Neuronal stem cell (in vitro differentiated cells): ENCODE measurements at regions not wholly inside any gene's neighbourhood (a gene's known extent, or its start where the extent isn't known, plus 50 kb on each side); places are given as distances from the start of the nearest gene placed in this dataset.

ENCODE experiments used
- DNase-seq: peaks from one replicate; pipeline ENCODE4 v3.0.0-alpha.2; 2013; ENCODE audit warnings: low spot score
- H2AFZ ChIP-seq: one replicate; pipeline ENCODE4 v1.6.1; 2013; ENCODE audit warnings: mild to moderate bottlenecking, low read length, inconsistent platforms
- H2AK5ac ChIP-seq: 2 replicates; pipeline ENCODE4 v1.6.1; 2013; ENCODE audit warnings: low read depth, mild to moderate bottlenecking, inconsistent platforms, low read length, moderate library complexity, mixed read lengths
- H2BK120ac ChIP-seq: 2 replicates; pipeline ENCODE4 v1.6.1; 2013; ENCODE audit warnings: low read depth, mild to moderate bottlenecking, inconsistent platforms, low read length, moderate library complexity, mixed read lengths
- H2BK12ac ChIP-seq: one replicate; pipeline ENCODE4 v1.6.1; 2013; ENCODE audit warnings: low read length, inconsistent platforms
- H2BK15ac ChIP-seq: 2 replicates; pipeline ENCODE4 v1.6.1; 2013; ENCODE audit warnings: mild to moderate bottlenecking, low read length, inconsistent platforms, mixed read lengths
- H2BK5ac ChIP-seq: one replicate; pipeline ENCODE4 v1.6.1; 2013; ENCODE audit warnings: inconsistent platforms, mild to moderate bottlenecking, low read length, moderate library complexity
- H3K14ac ChIP-seq: one replicate; pipeline ENCODE4 v1.6.1; 2013; ENCODE audit warnings: low read length, inconsistent platforms
- H3K18ac ChIP-seq: 2 replicates; pipeline ENCODE4 v1.6.1; 2013; ENCODE audit warnings: low read length, inconsistent platforms
- H3K23ac ChIP-seq: 2 replicates; pipeline ENCODE4 v1.6.1; 2013; ENCODE audit warnings: low read depth, mild to moderate bottlenecking, mixed read lengths, low read length, inconsistent platforms; ENCODE audit not compliant: poor library complexity
- H3K27ac ChIP-seq: replicated peaks from 3 replicates; pipeline ENCODE4 v1.5.1; 2013; ENCODE audit warnings: low read length, inconsistent platforms
- H3K27me3 ChIP-seq, 3 experiments: 2 replicates each; pipeline ENCODE4 v1.6.1; 2013; ENCODE audit warnings: low read length in 3 of 3, mild to moderate bottlenecking in 2 of 3, inconsistent platforms in 1 of 3, low read depth in 1 of 3, mixed read lengths in 1 of 3, moderate library complexity in 1 of 3; ENCODE audit not compliant: control insufficient read depth in 3 of 3, insufficient read depth in 3 of 3
- H3K36me3 ChIP-seq, 2 donors: replicated peaks in 1 of 2; 2 replicates each; pipeline ENCODE4 v1.6.1; 2013; ENCODE audit warnings: low read length in 2 of 2; ENCODE audit not compliant: control insufficient read depth in 2 of 2, insufficient read depth in 2 of 2
- H3K4ac ChIP-seq: 2 replicates; pipeline ENCODE4 v1.6.1; 2013; ENCODE audit warnings: inconsistent platforms, mild to moderate bottlenecking, low read length, moderate library complexity
- H3K4me1 ChIP-seq, 2 donors: 1 replicate in 1 of 2; 2 replicates in 1 of 2; pipeline ENCODE4 v1.6.1; 2013; ENCODE audit warnings: low read length in 2 of 2, low read depth in 1 of 2; ENCODE audit not compliant: control insufficient read depth in 2 of 2, insufficient read depth in 1 of 2
- H3K4me2 ChIP-seq: one replicate; pipeline ENCODE4 v1.6.1; 2013; ENCODE audit warnings: mild to moderate bottlenecking, low read length, inconsistent platforms; ENCODE audit not compliant: insufficient read depth, poor library complexity, severe bottlenecking
- H3K4me3 ChIP-seq, 2 donors: 2 replicates each; pipeline ENCODE4 v1.5.1; 2013; ENCODE audit warnings: low read length in 2 of 2, mild to moderate bottlenecking in 2 of 2, inconsistent platforms in 1 of 2, moderate library complexity in 1 of 2
- H3K79me1 ChIP-seq: one replicate; pipeline ENCODE4 v1.6.1; 2013; ENCODE audit warnings: low read depth, mild to moderate bottlenecking, inconsistent platforms, low read length, moderate library complexity
- H3K9ac ChIP-seq: one replicate; pipeline ENCODE4 v1.6.1; 2013; ENCODE audit warnings: mild to moderate bottlenecking, low read depth, low read length, inconsistent platforms; ENCODE audit not compliant: poor library complexity
- H3K9me3 ChIP-seq, 2 donors: replicated peaks in 1 of 2; 2 replicates each; pipeline versions ENCODE3 to v1.6.1; 2013; ENCODE audit warnings: low read length in 2 of 2, mild to moderate bottlenecking in 2 of 2, inconsistent platforms in 1 of 2, low read depth in 1 of 2, mixed read lengths in 1 of 2, moderate library complexity in 1 of 2; ENCODE audit not compliant: control insufficient read depth in 2 of 2, insufficient read depth in 1 of 2
- H4K8ac ChIP-seq: one replicate; pipeline ENCODE4 v1.6.1; 2013; ENCODE audit warnings: low read depth, mild to moderate bottlenecking, inconsistent platforms, low read length, moderate library complexity
- H4K91ac ChIP-seq: one replicate; pipeline ENCODE4 v1.6.1; 2013; ENCODE audit warnings: low read length, low read depth, mild to moderate bottlenecking, inconsistent platforms; ENCODE audit not compliant: poor library complexity
- WGBS, 2 donors: extraction: QIAGEN DNeasy Blood & Tissue Kit; methylation state at CpG; one replicate each; pipeline ENCODE4 v1.1.7; 2013; ENCODE audit warnings: missing lambda C conversion rate in 2 of 2, mixed read lengths in 1 of 2; ENCODE audit not compliant: insufficient read length in 2 of 2, insufficient replicate concordance in 1 of 2; ENCODE audit errors: extremely low coverage in 2 of 2; 5-methylcytosine and 5-hydroxymethylcytosine counted together

GRCh38 chrX:80223982-80224579 is 196.2 kb upstream of the TENT5D start:
- H3K27me3 ChIP-seq: no peaks in the 10 kb centered on the region
- H3K9ac ChIP-seq: no peak overlapping the region
- no peak overlapping the region for H3K23ac ChIP-seq
- H2BK120ac ChIP-seq: no peak overlapping the region
- no peak overlapping the region for H4K8ac ChIP-seq
- H3K18ac ChIP-seq: no peak overlapping the region
- no peak overlapping the region for H2BK5ac ChIP-seq
- no peak overlapping the region for H4K91ac ChIP-seq
- DNase-seq: no peak
- no peak overlapping the region for H3K4me3 ChIP-seq
- H2BK15ac ChIP-seq: no peak overlapping the region
- no peaks in the 10 kb centered on the region for H3K79me1 ChIP-seq
- no peak overlapping the region for H2BK12ac ChIP-seq
- H3K14ac ChIP-seq: no peak overlapping the region
- no peak overlapping the region for H3K4me2 ChIP-seq
- H3K36me3 ChIP-seq: no peaks in the 10 kb centered on the region
- H2AK5ac ChIP-seq: no peak overlapping the region
- no peaks in the 10 kb centered on the region for H3K4me1 ChIP-seq
- H2AFZ ChIP-seq: no peak overlapping the region
- no peak overlapping the region for H3K4ac ChIP-seq
- no peaks in the 10 kb centered on the region for H3K9me3 ChIP-seq
- H3K27ac ChIP-seq: no peak overlapping the region

GRCh38 chrX:80229626-80230025 is 190.6 kb upstream of the TENT5D start:
- no peak for DNase-seq
- Histone ChIP-seq H3K23ac (no peak overlapping the region), H3K18ac (no peak overlapping the region), H3K9me3 (no peaks in the 10 kb centered on the region), H3K27me3 (no peaks in the 10 kb centered on the region), H3K9ac (no peak overlapping the region), H4K91ac (no peak overlapping the region), H2BK15ac (no peak overlapping the region), H3K14ac (no peak overlapping the region), H2BK5ac (no peak overlapping the region), H3K4me3 (no peak overlapping the region), H3K27ac (no peak overlapping the region), H3K36me3 (no peaks in the 10 kb centered on the region), H3K4me1 (no peaks in the 10 kb centered on the region), H3K4me2 (no peak overlapping the region), H2AFZ (no peak overlapping the region), H4K8ac (no peak overlapping the region), H2AK5ac (no peak overlapping the region), H2BK120ac (no peak overlapping the region), H3K4ac (no peak overlapping the region), H3K79me1 (no peaks in the 10 kb centered on the region), H2BK12ac (no peak overlapping the region)
- no CpG with 5 or more reads among the region's 2 CpGs for WGBS, 2 donors

- no peaks in the 10 kb centered on the region for H3K36me3 ChIP-seq
- H2AFZ ChIP-seq: no peak overlapping the region
- H2BK5ac ChIP-seq: no peak overlapping the region
- H3K27ac ChIP-seq: no peak overlapping the region
- H3K18ac ChIP-seq: no peak overlapping the region
- H3K4me1 ChIP-seq: no peaks in the 10 kb centered on the region
- no peak overlapping the region for H2BK120ac ChIP-seq
- no peaks in the 10 kb centered on the region for H3K9me3 ChIP-seq
- no peak overlapping the region for H2AK5ac ChIP-seq
- no peak overlapping the region for H3K4ac ChIP-seq
- DNase-seq: no peak
- no peaks in the 10 kb centered on the region for H3K79me1 ChIP-seq
- H4K91ac ChIP-seq: no peak overlapping the region
- H3K27me3 ChIP-seq: no peaks in the 10 kb centered on the region
- no peak overlapping the region for H3K9ac ChIP-seq
- no peak overlapping the region for H2BK15ac ChIP-seq
- H3K14ac ChIP-seq: no peak overlapping the region
- H4K8ac ChIP-seq: no peak overlapping the region
- no peak overlapping the region for H3K23ac ChIP-seq
- no peak overlapping the region for H3K4me2 ChIP-seq
- no peak overlapping the region for H2BK12ac ChIP-seq
- no peak overlapping the region for H3K4me3 ChIP-seq
- no CpG with 5 or more reads among the region's 5 CpGs for WGBS, 2 donors
Observed at GRCh38 chrX:80237072-80237471, 183.2 kb upstream of the TENT5D start.

- Histone ChIP-seq H4K8ac (no peak overlapping the region), H2BK12ac (no peak overlapping the region), H3K4me3 (no peak overlapping the region), H4K91ac (no peak overlapping the region), H3K23ac (no peak overlapping the region), H2AFZ (no peak overlapping the region), H3K79me1 (no peaks in the 10 kb centered on the region), H3K18ac (no peak overlapping the region), H2AK5ac (no peak overlapping the region), H2BK120ac (no peak overlapping the region), H3K9me3 (no peaks in the 10 kb centered on the region), H3K27me3 (no peaks in the 10 kb centered on the region), H3K27ac (no peak overlapping the region), H3K4ac (no peak overlapping the region), H3K14ac (no peak overlapping the region), H3K4me2 (no peak overlapping the region), H3K4me1 (no peaks in the 10 kb centered on the region), H3K36me3 (no peaks in the 10 kb centered on the region), H3K9ac (no peak overlapping the region), H2BK15ac (no peak overlapping the region), H2BK5ac (no peak overlapping the region)
- no peak for DNase-seq
- no CpG with 5 or more reads among the region's 2 CpGs for WGBS, 2 donors
Observed at GRCh38 chrX:80246271-80246670, 174.0 kb upstream of the TENT5D start.
